GM19372 (cell line): ENCODE measurements at regions not wholly inside any gene's neighbourhood (a gene's known extent, or its start where the extent isn't known, plus 50 kb on each side); places are given as distances from the start of the nearest gene placed in this dataset.

Experiments
- ATAC-seq: cut with Tn5 transposase; IDR thresholded peaks from one replicate; pipeline ENCODE4 v1.9.1; 2021; ENCODE audit warnings: mild to moderate bottlenecking, low read depth, moderate library complexity; ENCODE audit not compliant: unreplicated experiment

- no peak for ATAC-seq
These were observed 225.0 kb upstream of the PROK2 start for GRCh38 chr3:72009851-72010443.

- ATAC-seq: no peak
These were observed 223.5 kb upstream of the PROK2 start for GRCh38 chr3:72008226-72008996.

GRCh38 chr3:72006631-72007556 lies 221.9 kb upstream of the PROK2 start:
- ATAC-seq: no peak

- ATAC-seq: no peak
These were observed 219.9 kb upstream of the PROK2 start for GRCh38 chr3:72004749-72005292.

GRCh38 chr3:72003936-72004335 lies 219.0 kb upstream of the PROK2 start:
- ATAC-seq: no peak

- ATAC-seq: no peak
These were observed 216.8 kb upstream of the PROK2 start for GRCh38 chr3:72001758-72002157.

GRCh38 chr3:71998995-71999673 lies 214.2 kb upstream of the PROK2 start:
- no peak for ATAC-seq

- no peak for ATAC-seq
These were observed 212.2 kb upstream of the PROK2 start for GRCh38 chr3:71997066-71997653.

- ATAC-seq: no peak
These were observed 210.0 kb upstream of the PROK2 start for GRCh38 chr3:71994906-71995305.

- ATAC-seq: no peak
These were observed 209.3 kb upstream of the PROK2 start for GRCh38 chr3:71994203-71994602.

- ATAC-seq: no peak
These were observed 206.7 kb upstream of the PROK2 start for GRCh38 chr3:71991681-71992080.

GRCh38 chr3:71991046-71991445 lies 206.1 kb upstream of the PROK2 start:
- no peak for ATAC-seq

- ATAC-seq: no peak
These were observed 205.6 kb upstream of the PROK2 start for GRCh38 chr3:71990545-71990944.

GRCh38 chr3:71989165-71989564 lies 204.2 kb upstream of the PROK2 start:
- no peak for ATAC-seq

- ATAC-seq: no peak
These were observed 202.9 kb upstream of the PROK2 start for GRCh38 chr3:71987828-71988227.

GRCh38 chr3:71987089-71987735 lies 202.3 kb upstream of the PROK2 start:
- no peak for ATAC-seq

GRCh38 chr3:71986606-71987005 lies 201.7 kb upstream of the PROK2 start:
- no peak for ATAC-seq

GRCh38 chr3:71984843-71985613 lies 200.1 kb upstream of the PROK2 start:
- peak; percentile 87 for ATAC-seq

- no peak for ATAC-seq
These were observed 198.7 kb upstream of the PROK2 start for GRCh38 chr3:71983694-71984093.
